NCI-H128 (cell line): ENCODE measurements at regions not wholly inside any gene's neighbourhood (a gene's known extent, or its start where the extent isn't known, plus 50 kb on each side); places are given as distances from the start of the nearest gene placed in this dataset.

Source experiments
- DNase-seq: peaks from one replicate; lab custom pipeline; 2025; ENCODE audit not compliant: unreplicated experiment; lab: John Stamatoyannopoulos, UW

GRCh38 chr12:103093499-103094106 is 136.1 kb downstream of the ASCL1 start:
- DNase-seq, result no peak

GRCh38 chr12:103097496-103097895 is 140.0 kb downstream of the ASCL1 start:
- no peak for DNase-seq

GRCh38 chr12:103100257-103100831 is 142.9 kb downstream of the ASCL1 start:
- no peak for DNase-seq

DNA sequence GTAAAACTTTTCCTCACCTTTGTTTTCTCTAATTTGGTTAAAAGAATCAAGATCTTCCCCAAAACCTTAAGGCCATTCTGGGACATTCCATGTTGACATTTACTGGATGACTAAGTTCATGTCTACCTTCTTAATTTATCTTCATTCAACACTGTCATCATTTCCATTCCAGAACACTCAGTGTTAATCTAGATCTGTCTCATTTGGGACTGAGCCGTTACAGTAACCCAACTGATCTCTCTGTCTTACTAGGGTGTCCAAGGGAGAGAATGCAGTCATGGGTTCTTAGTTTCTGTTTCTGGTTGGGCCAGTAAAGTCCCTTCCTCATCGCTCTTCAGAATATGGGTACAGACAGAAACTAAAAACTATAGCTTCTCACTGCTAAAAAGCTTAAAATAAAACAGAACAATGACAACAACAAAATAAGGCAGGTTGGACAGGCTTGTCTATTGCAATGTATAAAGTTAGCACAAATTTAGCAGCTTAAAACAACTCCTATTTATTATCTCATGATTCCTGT is 144.8 kb downstream of the ASCL1 start:
- no peak for DNase-seq

- no peak for DNase-seq
Observed at GRCh38 chr12:103105971-103106597, 148.6 kb downstream of the ASCL1 start.

GRCh38 chr12:103109861-103110260 is 152.4 kb downstream of the ASCL1 start:
- no peak for DNase-seq

DNA sequence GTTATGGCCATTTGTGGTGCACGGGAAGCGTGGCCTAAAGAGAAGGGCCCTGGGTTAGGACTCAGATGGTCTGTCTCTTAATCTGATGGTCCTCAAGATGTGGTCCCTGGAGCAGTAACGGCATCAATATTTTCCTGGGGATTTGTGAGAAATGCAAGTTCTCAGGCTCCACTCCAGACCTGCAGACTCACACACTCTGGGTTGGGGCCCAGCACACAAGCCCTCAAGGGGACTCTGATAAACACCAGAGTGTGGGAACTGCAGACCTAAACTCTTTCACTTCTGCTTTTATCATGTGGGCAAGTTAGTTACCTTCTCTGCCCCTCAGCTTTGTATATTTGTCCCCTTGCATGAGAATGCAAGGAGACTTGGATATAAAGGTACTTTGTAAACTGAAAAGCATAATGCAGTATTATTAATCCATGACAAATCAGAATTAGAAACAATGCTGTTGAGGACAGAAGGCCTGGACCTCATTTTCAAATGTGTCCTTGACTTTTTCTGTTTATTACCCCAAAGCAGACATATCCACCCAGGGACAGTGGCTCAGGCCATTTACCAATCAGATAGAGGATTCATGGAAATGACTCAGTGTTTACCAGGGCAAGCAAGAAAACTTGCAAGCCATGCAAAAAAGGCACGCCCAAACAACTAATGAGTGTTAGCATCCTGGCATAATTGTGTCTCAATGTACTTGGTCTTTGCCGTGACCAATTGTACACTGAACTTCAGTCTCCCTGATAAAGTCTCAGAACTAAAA is 157.0 kb downstream of the ASCL1 start:
- no peak for DNase-seq

- no peak for DNase-seq
Observed at GRCh38 chr12:103128862-103129501, 171.5 kb downstream of the ASCL1 start.

DNA sequence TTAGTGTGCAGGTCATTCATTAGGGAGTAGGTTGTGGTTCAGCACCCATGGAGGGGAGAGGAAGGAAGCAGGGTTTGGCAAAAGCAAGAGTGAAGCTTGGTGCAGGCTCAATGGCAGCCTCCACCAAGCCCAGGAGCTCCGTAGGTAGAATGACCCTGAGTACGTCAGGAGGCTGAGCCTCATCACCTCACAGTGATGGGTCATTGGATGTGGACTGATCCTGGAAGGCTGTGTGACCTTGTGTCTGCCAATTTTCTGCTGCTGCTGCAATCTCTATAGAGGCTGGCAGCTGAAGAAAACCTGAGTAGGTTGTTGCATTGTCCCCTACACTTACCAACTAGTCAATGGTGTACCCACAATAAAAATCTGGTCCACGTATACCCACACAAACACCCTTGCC is 173.1 kb downstream of the ASCL1 start:
- no peak for DNase-seq

DNA sequence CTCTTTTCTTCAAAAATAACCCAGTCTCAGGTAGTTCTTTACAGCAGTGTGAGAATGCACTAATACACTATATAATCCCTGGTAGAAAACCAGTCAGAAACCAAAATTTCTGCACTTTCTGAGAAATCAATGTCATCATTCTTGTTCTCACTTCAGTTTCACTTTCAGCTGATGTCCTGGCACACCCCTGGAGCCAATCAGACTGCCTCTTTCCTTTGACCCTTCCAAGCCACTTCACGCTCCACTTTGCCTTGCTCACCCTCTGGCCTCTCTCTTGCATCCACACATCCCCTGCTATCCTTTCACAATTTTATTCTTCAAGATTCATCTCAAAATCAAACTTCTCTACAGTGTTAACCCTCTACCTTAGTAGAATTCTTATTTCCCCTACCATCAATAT is 181.1 kb downstream of the ASCL1 start:
- no peak for DNase-seq

DNA sequence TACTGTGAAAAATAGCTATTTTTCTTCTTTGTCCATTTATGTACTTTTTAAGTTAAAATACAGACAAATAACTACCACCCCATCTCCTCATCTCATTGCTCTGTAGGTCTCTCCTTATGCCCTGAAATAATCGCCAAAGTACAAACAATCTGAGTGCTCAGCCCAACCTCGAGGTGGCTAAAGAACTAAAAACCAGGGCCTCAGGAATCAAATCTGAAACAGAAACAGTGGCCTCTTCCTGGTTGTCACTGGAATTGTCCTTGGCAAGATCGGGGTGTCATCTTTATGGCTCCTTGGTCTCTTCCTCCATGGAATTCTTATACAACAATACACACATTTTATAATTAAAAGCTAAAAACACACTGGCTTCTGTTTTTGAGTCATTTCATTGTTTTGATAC is 182.4 kb downstream of the ASCL1 start:
- no peak for DNase-seq

DNA sequence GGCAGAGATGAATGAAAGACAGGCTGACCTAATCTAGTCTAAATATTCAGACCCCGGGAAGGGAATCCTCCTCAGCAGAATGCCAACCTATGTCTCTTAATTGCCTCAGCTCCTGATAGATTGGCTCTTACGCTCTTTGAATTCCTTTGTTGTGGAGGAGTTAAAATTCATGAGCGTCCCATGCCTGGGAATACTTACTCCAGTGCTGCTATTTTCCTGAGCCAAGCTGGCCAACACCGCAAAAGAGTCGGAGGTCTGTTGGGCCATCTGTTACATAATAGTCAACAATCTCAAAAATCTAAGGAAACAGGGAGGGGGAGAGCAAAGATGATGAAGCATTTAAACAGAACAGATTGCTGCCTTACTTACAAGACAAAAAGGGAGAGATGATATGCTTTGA is 182.8 kb downstream of the ASCL1 start:
- DNase-seq, result no peak

DNA sequence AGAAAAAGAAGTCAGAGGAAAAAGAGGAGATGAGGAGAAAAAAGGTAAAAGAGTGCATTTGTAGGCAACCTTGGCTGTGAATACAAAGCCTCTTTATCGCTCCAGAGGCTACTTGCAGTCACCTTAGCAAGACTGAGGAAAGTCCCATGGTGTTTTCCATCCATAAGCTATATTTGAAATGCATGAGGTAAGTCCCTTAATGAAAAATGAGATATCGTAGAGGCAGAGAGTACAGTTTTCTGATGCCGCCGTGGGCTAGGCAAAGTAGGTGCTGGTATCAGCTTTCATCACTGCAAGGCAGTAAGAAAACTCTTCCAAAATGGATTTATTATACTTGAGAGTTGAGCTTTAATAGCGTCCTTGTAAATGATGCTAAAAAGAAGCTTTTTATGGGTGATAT is 186.8 kb downstream of the ASCL1 start:
- DNase-seq, result no peak

GRCh38 chr12:103160622-103161021 is 203.1 kb downstream of the ASCL1 start:
- no peak for DNase-seq

- DNase-seq, result no peak
Observed at GRCh38 chr12:103161582-103162362, 204.3 kb downstream of the ASCL1 start.

DNA sequence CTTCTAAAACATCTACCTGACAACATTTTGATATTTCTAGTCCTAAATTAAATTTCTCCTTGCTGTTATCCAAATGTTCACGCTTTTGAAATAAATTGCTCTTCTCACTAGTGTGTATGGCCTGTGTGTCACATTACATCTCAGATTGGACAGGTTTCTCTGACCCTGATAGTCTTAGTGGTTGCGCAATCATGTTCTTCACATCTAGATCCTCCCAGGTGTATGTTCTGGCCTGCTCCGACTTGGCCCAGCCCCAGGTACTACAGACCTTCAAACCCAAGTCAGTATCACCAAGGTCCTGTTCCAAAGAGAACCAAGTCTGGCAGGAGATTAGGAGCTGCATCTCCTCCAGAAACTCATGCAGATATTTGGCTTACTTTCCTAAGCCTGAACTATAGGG is 209.5 kb downstream of the ASCL1 start:
- DNase-seq, result no peak

GRCh38 chr12:103172447-103173112 is 215.1 kb downstream of the ASCL1 start:
- DNase-seq, result no peak

DNA sequence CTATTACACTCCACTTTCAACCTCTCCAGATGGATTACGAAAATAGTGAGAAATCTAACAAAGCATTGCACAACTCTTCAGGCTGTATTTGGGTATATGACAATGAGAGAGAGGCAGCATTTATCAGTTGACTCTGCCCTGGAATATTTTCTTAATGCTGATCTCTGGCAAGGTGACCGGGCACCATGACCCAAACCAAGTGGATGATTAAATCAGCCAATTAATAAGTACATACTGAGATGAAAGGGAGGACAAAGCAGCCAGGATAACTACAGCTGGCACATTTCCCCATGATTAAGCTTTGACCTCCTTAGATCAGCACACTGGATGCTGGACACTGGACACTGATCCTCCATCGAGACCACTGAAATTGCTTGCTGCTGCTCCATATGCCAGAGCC is 218.2 kb downstream of the ASCL1 start:
- no peak for DNase-seq

DNA sequence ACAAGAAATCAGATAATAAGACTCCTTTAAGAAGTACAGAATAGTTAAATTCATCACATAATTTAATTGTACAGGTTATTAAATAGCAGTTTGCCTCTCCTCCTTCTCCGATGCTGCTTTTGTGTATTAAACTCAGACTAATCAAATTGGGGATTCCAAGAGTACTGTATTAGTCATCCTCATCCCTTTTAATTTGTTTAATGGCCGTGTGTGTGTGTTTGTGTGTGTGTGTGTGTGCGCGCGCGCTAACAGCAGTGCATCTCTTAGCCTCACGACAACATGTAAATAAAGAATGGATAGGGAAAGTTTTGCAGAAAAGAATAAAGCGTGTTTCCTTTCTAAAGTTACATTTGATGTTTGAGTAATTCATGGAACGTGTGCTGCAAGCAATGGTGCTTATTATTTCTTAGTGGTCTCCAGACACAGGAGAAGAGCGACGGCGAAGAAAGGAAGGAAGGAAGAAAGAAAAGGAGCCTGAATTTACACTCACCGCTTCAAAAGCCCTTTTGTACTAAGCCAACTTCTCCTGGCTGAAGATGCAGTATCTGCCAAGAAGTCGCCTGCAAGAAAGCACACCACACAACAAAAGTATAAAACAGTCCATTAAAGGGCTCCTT is 220.3 kb downstream of the ASCL1 start:
- DNase-seq, result no peak
